Spinal cord (tissue), 9 donors: ENCODE measurements at regions not wholly inside any gene's neighbourhood (a gene's known extent, or its start where the extent isn't known, plus 50 kb on each side); places are given as distances from the start of the nearest gene placed in this dataset.

ENCODE experiments used
- DNase-seq, 6 donors: peaks; one replicate each; pipeline versions ENCODE4 v3.0.0 to v3.0.0-alpha.2; 2013 to 2015; ENCODE audit warnings: low spot score in 6 of 6, low read depth in 4 of 6
- H3K27ac ChIP-seq: one replicate; pipeline ENCODE4 v1.5.1; 2013; ENCODE audit warnings: low read depth, low read length, control low read depth
- H3K27me3 ChIP-seq: one replicate; pipeline ENCODE4 v1.6.1; 2013; ENCODE audit warnings: low read length; ENCODE audit not compliant: control insufficient read depth, insufficient read depth
- H3K36me3 ChIP-seq: one replicate; pipeline ENCODE4 v1.6.1; 2013; ENCODE audit warnings: low read length; ENCODE audit not compliant: control insufficient read depth, insufficient read depth
- H3K4me1 ChIP-seq: one replicate; pipeline ENCODE4 v1.6.1; 2013; ENCODE audit warnings: low read length; ENCODE audit not compliant: control insufficient read depth, insufficient read depth
- H3K4me3 ChIP-seq: one replicate; pipeline ENCODE4 v1.5.1; 2013; ENCODE audit warnings: low read depth, low read length, control low read depth
- H3K9me3 ChIP-seq: one replicate; pipeline ENCODE4 v1.6.1; 2013; ENCODE audit warnings: low read length; ENCODE audit not compliant: control insufficient read depth, insufficient read depth
- whole genome bisulfite sequencing: methylation state at CpG from one replicate; pipeline ENCODE4 v1.1.5; 2013; ENCODE audit warnings: missing lambda C conversion rate; ENCODE audit not compliant: insufficient coverage; 5-methylcytosine and 5-hydroxymethylcytosine counted together
- donor health status: healthy.

GRCh38 chr20:7113577-7114466 is 346.3 kb downstream of the BMP2 start:
- Histone ChIP-seq H3K27ac (no peak overlapping the region), H3K36me3 (no peaks in the 10 kb centered on the region), H3K4me3 (no peak overlapping the region), H3K27me3 (no peaks in the 10 kb centered on the region), H3K9me3 (no peaks in the 10 kb centered on the region), H3K4me1 (no peaks in the 10 kb centered on the region)
- DNase-seq, result peak in 5 of 6 donors; percentile 17 to 70 (median 30)
- WGBS, result 71% methylated on average over 6 of the region's 14 CpGs

- DNase-seq, result peak in 1 of 6 donors; percentile 9
- no peaks in the 10 kb centered on the region for H3K9me3 ChIP-seq
- H3K4me3 ChIP-seq, result no peak overlapping the region
- H3K36me3 ChIP-seq, result no peaks in the 10 kb centered on the region
- no peaks in the 10 kb centered on the region for H3K27me3 ChIP-seq
- no peak overlapping the region for H3K27ac ChIP-seq
- no peaks in the 10 kb centered on the region for H3K4me1 ChIP-seq
- WGBS, result no CpG with 5 or more reads among the region's 2 CpGs
These were observed 356.0 kb downstream of the BMP2 start for GRCh38 chr20:7123457-7123856.

GRCh38 chr20:7124120-7124519 is 356.6 kb downstream of the BMP2 start:
- no peak overlapping the region for H3K27ac ChIP-seq
- WGBS, result no CpG with 5 or more reads among the region's 3 CpGs
- no peak overlapping the region for H3K4me3 ChIP-seq
- no peaks in the 10 kb centered on the region for H3K27me3 ChIP-seq
- peak in 1 of 6 donors; percentile 23 for DNase-seq
- no peaks in the 10 kb centered on the region for H3K9me3 ChIP-seq
- no peaks in the 10 kb centered on the region for H3K4me1 ChIP-seq
- H3K36me3 ChIP-seq, result no peaks in the 10 kb centered on the region

GRCh38 chr20:7136886-7137285 is 369.4 kb downstream of the BMP2 start:
- no peaks in the 10 kb centered on the region for H3K4me1 ChIP-seq
- no peak for DNase-seq
- no peaks in the 10 kb centered on the region for H3K36me3 ChIP-seq
- H3K27me3 ChIP-seq, result no peaks in the 10 kb centered on the region
- no peak overlapping the region for H3K4me3 ChIP-seq
- H3K9me3 ChIP-seq, result no peaks in the 10 kb centered on the region
- no peak overlapping the region for H3K27ac ChIP-seq
- no CpG with 5 or more reads among the region's 1 CpG for WGBS

- Histone ChIP-seq H3K27ac (no peak overlapping the region), H3K27me3 (no peaks in the 10 kb centered on the region), H3K9me3 (no peaks in the 10 kb centered on the region), H3K36me3 (no peaks in the 10 kb centered on the region), H3K4me3 (no peak overlapping the region), H3K4me1 (no peaks in the 10 kb centered on the region)
- 72% methylated on average over 3 of the region's 4 CpGs for WGBS
- no peak for DNase-seq
These were observed 370.1 kb downstream of the BMP2 start for GRCh38 chr20:7137395-7138151.

GRCh38 chr20:7144464-7144863 is 377.0 kb downstream of the BMP2 start:
- Histone ChIP-seq H3K27ac (no peak overlapping the region), H3K4me1 (no peaks in the 10 kb centered on the region), H3K9me3 (no peaks in the 10 kb centered on the region), H3K36me3 (no peaks in the 10 kb centered on the region), H3K4me3 (no peak overlapping the region), H3K27me3 (no peaks in the 10 kb centered on the region)
- DNase-seq, result no peak
- WGBS, result no CpG with 5 or more reads among the region's 2 CpGs

- Histone ChIP-seq H3K4me1 (no peaks in the 10 kb centered on the region), H3K9me3 (no peaks in the 10 kb centered on the region), H3K4me3 (no peak overlapping the region), H3K27me3 (no peaks in the 10 kb centered on the region), H3K36me3 (no peaks in the 10 kb centered on the region), H3K27ac (no peak overlapping the region)
- no peak for DNase-seq
- 88% methylated on average over 8 of the region's 10 CpGs for WGBS
These were observed 379.2 kb downstream of the BMP2 start for GRCh38 chr20:7146552-7147219.

- no peak overlapping the region for H3K4me3 ChIP-seq
- no peaks in the 10 kb centered on the region for H3K4me1 ChIP-seq
- H3K9me3 ChIP-seq, result no peaks in the 10 kb centered on the region
- H3K27me3 ChIP-seq, result no peaks in the 10 kb centered on the region
- no peaks in the 10 kb centered on the region for H3K36me3 ChIP-seq
- DNase-seq, result peak in 1 of 6 donors; percentile 38
- H3K27ac ChIP-seq, result no peak overlapping the region
- WGBS, result no CpG with 5 or more reads among the region's 4 CpGs
These were observed 379.7 kb downstream of the BMP2 start for GRCh38 chr20:7147220-7147601.

- H3K4me1 ChIP-seq, result no peaks in the 10 kb centered on the region
- H3K9me3 ChIP-seq, result no peaks in the 10 kb centered on the region
- no peaks in the 10 kb centered on the region for H3K27me3 ChIP-seq
- no peak overlapping the region for H3K27ac ChIP-seq
- no peaks in the 10 kb centered on the region for H3K36me3 ChIP-seq
- WGBS, result no CpG with 5 or more reads among the region's 2 CpGs
- no peak for DNase-seq
- no peak overlapping the region for H3K4me3 ChIP-seq
These were observed 384.4 kb downstream of the BMP2 start for GRCh38 chr20:7151676-7152470.
